ENCODE measurements at regions not wholly inside any gene's neighbourhood (a gene's known extent, or its start where the extent isn't known, plus 50 kb on each side); places are given as distances from the start of the nearest gene placed in this dataset.
"Not testable (repeated sequence)": the region's sequence is repeated elsewhere in the genome, so short reads cannot be mapped to it uniquely, and the experiment has no call there.

DNA sequence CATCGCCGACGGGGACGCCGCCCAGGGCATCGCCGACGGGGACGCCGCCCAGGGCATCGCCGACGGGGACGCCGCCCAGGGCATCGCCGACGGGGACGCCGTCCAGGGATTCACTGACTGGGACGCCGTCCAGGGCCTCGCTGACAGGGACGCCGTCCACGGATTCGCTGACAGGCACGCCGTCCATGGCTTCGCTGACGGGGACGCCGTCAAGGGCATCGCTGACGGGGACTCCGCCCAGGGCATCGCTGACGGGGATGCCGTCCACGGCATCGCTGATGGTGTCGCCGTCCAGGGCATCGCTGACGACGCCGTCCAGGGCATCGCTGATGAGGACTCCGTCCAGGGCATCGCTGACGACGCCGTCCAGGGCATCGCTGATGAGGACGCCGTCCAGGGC is 947.2 kb downstream of the TUBA3C start:
- H2BK15ac ChIP-seq (ENCODE audit: low read length); H3K23ac ChIP-seq (ENCODE audit: insufficient read length); H2BK12ac ChIP-seq (ENCODE audit: low read depth, low read length); H3K14ac ChIP-seq (ENCODE audit: insufficient read length); H2BK120ac ChIP-seq (replicated peaks; ENCODE audit: low read depth, low read length); H3K4me2 ChIP-seq (ENCODE audit: insufficient read depth in 1 of 2, low read depth in 2 of 2, low read length in 2 of 2); H3K9ac ChIP-seq (replicated peaks in 1 of 4; ENCODE audit: extremely low read depth in 1 of 4, low read depth in 3 of 4, low read length in 3 of 4); H2BK5ac ChIP-seq (ENCODE audit: low read depth, low read length); H3K36me3 ChIP-seq (ENCODE audit: control insufficient read depth in 2 of 4, insufficient read depth in 4 of 4, low read length in 3 of 4); H4K20me1 ChIP-seq (replicated peaks in 1 of 2; ENCODE audit: control insufficient read depth in 1 of 2, insufficient read depth in 2 of 2, low read length in 2 of 2); H3K27me3 ChIP-seq (replicated peaks in 1 of 4; ENCODE audit: control insufficient read depth in 3 of 4, extremely low read depth in 1 of 4, insufficient read depth in 3 of 4, low read length in 3 of 4); H4K91ac ChIP-seq (replicated peaks; ENCODE audit: insufficient read length, low read length); H3K56ac ChIP-seq (replicated peaks; ENCODE audit: insufficient read length, low read depth, low read length); H2AK5ac ChIP-seq (ENCODE audit: low read depth, low read length); H2AFZ ChIP-seq (ENCODE audit: low read length); H3K4me1 ChIP-seq (replicated peaks in 1 of 4; ENCODE audit: control insufficient read depth in 3 of 4, insufficient read depth in 4 of 4, low read length in 3 of 4); H3K79me1 ChIP-seq (ENCODE audit: low read depth, low read length); H3K18ac ChIP-seq (ENCODE audit: extremely low read depth, low read length); H3K4ac ChIP-seq (replicated peaks; ENCODE audit: insufficient read length, low read depth, low read length); CTCF ChIA-PET (ENCODE audit: partially characterized antibody); H2BK20ac ChIP-seq (ENCODE audit: low read length); H3K23me2 ChIP-seq (ENCODE audit: low read depth, low read length); H3K27ac ChIP-seq (ENCODE audit: low read depth, low read length); DNase-seq (ENCODE audit: low read depth in 1 of 2, low spot score in 2 of 2); H4K8ac ChIP-seq (ENCODE audit: extremely low read depth, insufficient read depth, low read length); POLR2A ChIA-PET (ENCODE audit: partially characterized antibody); H3K79me2 ChIP-seq (ENCODE audit: control insufficient read depth in 1 of 2, insufficient read depth in 2 of 2, low read length in 2 of 2); H4K5ac ChIP-seq (ENCODE audit: insufficient read length, low read depth, low read length); FAIRE-seq; H3K4me3 ChIP-seq (ENCODE audit: extremely low read depth in 1 of 4, insufficient read depth in 2 of 4, low read depth in 3 of 4, low read length in 4 of 4): not testable (repeated sequence)
- peaks cover 66 to 78% of the 10 kb centered on the region in 2 experiments for H3K9me3 ChIP-seq (ENCODE audit: insufficient read depth in 2 of 2, low read depth in 1 of 2, low read length in 1 of 2)
- 92% methylated on average over 38 of the region's 56 CpGs; no CpG with 5 or more reads in 1 of the 2 experiments for WGBS, 2 experiments (ENCODE audit: extremely low coverage in 1 of 2, insufficient coverage in 1 of 2, insufficient read length in 1 of 2, insufficient replicate concordance in 2 of 2, low coverage in 1 of 2, low lambda C conversion rate in 2 of 2, missing lambda C conversion rate in 1 of 2)
